GM12891 (cell line): ENCODE measurements at regions not wholly inside any gene's neighbourhood (a gene's known extent, or its start where the extent isn't known, plus 50 kb on each side); places are given as distances from the start of the nearest gene placed in this dataset.

Experiments
- POLR2A ChIP-seq: IDR thresholded peaks from 2 replicates; pipeline ENCODE4 v1.6.1; 2011; ENCODE audit warnings: low read depth, low read length, control low read depth
- POLR2AphosphoS5 ChIP-seq: IDR thresholded peaks from 2 replicates; pipeline ENCODE4 v1.6.1; 2011; ENCODE audit warnings: low read depth, low read length, control low read depth
- POU2F2 ChIP-seq: IDR thresholded peaks from 2 replicates; pipeline ENCODE4 v1.6.1; 2011; ENCODE audit warnings: low read depth, mild to moderate bottlenecking, control low read depth, low read length, moderate library complexity
- TAF1 ChIP-seq: IDR thresholded peaks from 2 replicates; pipeline ENCODE4 v1.6.1; 2011; ENCODE audit warnings: low read depth, low read length, control low read depth

- TF ChIP-seq POLR2A = no peak
- no peak for TF ChIP-seq POLR2AphosphoS5
- no peak for TF ChIP-seq POU2F2
- TF ChIP-seq TAF1 = no peak
Observed at GRCh38 chr11:56841210-56841810, 92.8 kb upstream of the OR9G4 start.
